ENCODE measurements at regions not wholly inside any gene's neighbourhood (a gene's known extent, or its start where the extent isn't known, plus 50 kb on each side); places are given as distances from the start of the nearest gene placed in this dataset.
"Not testable (repeated sequence)": the region's sequence is repeated elsewhere in the genome, so short reads cannot be mapped to it uniquely, and the experiment has no call there.

DNA sequence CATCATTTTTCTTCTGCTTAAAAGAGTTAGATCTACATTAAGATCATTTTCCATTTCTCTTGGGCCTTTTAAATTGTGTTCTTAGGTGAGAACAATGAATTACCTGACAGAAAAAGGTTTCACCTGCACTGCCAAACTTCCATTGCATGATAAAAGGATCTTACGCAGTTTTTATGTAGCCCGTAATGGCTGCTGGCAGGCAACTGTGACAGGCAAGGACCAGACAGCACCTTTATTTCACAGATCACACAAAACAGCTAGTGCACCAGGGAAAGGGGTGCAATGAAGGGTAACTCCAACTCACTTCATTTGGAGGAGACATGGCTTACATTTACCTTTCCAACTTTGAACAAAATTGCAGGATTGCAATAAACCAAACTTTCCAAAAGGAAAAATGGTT, 159.8 kb downstream of the SLITRK1 start:
- no peak for DNase-seq

DNA sequence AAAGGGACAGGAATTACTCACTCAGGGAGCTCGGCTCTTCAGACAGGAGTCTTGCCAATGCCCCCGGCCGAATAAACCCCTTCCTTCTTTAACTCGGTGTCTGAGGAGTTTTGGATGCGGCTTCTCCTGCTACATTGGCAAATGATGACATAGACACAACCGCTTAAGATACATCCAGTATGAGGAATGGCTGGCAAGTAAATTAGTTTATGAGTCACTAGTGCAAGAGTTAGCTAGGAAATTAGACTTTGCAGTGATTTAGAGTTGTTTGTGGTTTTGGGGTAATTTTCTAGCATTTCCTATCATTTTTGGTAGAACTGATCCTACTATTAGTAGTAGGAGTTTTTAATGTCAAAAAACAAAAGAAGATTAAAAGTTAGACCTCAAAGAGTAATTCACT, 166.2 kb downstream of the SLITRK1 start:
- DNase-seq = no peak

DNA sequence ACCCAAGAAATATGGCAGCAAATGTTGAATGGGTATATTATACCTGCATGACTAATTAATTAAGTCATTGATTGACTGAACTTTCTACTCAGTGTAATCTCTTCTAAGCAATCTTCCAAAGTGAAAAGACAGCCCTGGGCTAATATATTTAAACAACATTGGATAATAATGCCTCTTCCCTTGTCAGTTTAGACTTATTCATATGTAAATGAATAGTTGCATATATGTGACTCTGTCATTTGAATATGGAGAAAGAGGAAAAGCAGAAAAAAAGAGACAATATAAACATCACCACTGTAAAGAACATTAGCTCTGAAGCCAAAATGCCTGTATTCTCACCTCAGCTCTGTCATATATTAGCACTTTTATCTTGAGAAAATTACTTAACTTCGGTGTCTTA, 168.0 kb downstream of the SLITRK1 start:
- no peak for DNase-seq

DNA sequence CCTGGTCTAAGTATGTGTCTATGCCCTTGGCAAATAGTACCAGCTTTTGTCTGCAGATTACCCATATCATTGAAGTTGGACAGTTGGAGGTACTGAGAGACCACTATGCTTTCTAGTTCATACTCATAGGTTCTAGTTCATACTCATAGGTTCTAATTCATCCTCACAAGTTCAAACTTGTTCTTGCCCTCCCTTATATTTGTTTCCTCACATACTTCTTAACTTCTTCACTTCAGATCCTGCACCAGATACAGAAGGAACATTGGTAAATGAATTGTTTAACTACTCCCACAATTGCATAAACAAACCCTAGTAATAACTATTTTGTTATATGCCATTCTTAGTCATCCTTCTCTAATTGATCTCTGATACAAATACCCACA, 172.2 kb downstream of the SLITRK1 start:
- DNase-seq = no peak

DNA sequence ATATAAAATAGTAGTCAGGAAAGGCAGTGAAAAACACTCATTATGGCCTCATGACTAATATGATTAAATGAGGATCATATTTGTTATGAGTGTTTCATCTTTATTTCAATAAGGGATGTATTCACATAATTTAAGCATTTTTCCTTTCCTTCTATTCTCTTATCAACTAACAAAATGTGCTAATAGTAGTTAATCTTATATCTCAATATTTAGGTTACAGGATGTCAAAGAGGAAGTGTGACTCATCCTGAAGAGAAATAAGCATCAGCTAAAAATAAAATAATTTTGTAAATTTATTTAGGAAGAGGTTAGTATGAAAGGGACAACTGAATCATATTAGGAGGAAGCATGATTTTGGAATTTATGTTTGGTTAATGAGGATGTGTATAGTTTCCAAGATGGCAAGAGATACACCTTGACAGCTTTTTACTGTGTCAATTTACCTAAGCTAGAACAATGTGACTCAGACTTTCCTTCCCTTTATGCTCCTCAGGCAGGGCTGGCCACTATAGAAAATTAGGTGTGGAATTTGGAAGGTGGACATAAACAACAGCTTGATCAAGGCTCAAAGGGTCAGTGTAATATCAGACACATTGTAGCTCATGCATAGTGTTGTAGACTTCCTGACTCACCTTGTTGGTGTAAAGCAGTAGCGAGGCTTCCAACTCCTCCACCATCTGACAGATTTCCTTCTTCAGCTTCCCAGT, 172.7 kb downstream of the SLITRK1 start:
- no peak for DNase-seq

- DNase-seq = no peak
Observed at GRCh38 chr13:83702021-83702420, 180.3 kb downstream of the SLITRK1 start.

DNA sequence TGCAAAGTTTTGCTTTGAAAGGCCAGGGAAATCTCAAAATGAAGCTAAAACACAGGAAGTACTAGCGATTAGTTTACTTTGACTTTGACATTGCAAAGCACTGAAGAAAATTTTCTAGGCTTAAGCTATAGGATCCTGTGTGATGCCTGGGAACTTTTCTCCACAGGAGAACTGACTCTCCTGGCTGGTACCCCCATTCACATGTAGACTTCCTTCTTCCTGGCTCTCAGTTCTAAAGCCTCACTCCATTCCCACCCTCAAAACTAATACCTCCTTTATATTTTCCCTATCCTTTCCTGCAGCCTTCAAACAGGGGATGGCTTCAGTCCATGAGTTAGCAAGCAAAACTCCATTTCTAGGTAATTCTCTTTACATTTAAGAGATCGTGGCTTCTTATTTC, 189.5 kb downstream of the SLITRK1 start:
- no peak for DNase-seq

GRCh38 chr13:83691966-83692365, 190.3 kb downstream of the SLITRK1 start:
- DNase-seq = no peak

- DNase-seq = no peak
Observed at GRCh38 chr13:83681547-83681946, 200.7 kb downstream of the SLITRK1 start.

GRCh38 chr13:83677985-83678384, 204.3 kb downstream of the SLITRK1 start:
- DNase-seq = no peak

GRCh38 chr13:83672612-83673011, 209.7 kb downstream of the SLITRK1 start:
- no peak for DNase-seq

DNA sequence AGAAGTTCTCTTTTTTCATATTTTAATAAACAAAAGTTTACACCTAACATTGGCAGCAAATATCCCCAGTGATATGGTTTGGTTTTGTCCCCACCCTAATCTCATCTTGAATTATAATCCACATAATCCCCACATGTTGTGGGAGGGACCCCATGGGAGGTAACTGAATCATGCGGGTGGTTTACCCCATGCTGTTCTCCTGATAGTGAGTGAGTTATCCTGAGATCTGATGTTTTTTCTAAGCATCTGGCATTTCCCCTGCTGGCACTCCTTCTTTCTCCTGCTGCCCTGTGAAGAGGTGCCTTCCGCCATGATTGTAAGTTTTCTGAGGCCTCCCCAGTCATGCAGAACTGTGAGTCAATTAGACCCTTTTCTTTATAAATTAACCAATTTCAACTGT, 214.7 kb downstream of the SLITRK1 start:
- no peak for DNase-seq

- no peak for DNase-seq
Observed at GRCh38 chr13:83666141-83666540, 216.1 kb downstream of the SLITRK1 start.

GRCh38 chr13:83657281-83657680, 225.0 kb downstream of the SLITRK1 start:
- no peak for DNase-seq

DNA sequence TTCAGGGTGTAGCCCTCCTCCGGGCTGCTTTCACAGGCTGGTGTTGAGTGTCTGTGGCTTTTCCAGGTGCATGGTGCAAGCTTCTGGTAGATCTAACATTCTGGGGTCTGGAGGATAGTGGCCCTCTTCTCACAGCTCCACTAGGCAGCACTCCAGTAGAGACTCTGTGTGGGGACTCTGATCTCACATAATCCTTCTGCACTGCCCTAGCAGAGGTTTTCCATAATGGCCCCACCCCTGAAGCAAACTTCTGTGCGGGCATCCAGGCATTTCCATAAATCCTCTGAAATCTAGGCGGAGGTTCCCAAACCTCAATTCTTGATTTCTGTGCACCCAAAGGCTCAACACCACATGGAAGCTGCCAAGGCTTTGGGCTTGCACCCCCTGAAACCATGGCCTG, 239.7 kb downstream of the SLITRK1 start:
- DNase-seq = not testable (repeated sequence)

- no peak for DNase-seq
Observed at GRCh38 chr13:83634601-83635000, 247.7 kb downstream of the SLITRK1 start.

- no peak for DNase-seq
Observed at GRCh38 chr13:83633746-83634145, 248.5 kb downstream of the SLITRK1 start.

- no peak for DNase-seq
Observed at GRCh38 chr13:83622422-83622784, 259.9 kb downstream of the SLITRK1 start.

- DNase-seq = no peak
Observed at GRCh38 chr13:83621765-83622421, 260.4 kb downstream of the SLITRK1 start.

DNA sequence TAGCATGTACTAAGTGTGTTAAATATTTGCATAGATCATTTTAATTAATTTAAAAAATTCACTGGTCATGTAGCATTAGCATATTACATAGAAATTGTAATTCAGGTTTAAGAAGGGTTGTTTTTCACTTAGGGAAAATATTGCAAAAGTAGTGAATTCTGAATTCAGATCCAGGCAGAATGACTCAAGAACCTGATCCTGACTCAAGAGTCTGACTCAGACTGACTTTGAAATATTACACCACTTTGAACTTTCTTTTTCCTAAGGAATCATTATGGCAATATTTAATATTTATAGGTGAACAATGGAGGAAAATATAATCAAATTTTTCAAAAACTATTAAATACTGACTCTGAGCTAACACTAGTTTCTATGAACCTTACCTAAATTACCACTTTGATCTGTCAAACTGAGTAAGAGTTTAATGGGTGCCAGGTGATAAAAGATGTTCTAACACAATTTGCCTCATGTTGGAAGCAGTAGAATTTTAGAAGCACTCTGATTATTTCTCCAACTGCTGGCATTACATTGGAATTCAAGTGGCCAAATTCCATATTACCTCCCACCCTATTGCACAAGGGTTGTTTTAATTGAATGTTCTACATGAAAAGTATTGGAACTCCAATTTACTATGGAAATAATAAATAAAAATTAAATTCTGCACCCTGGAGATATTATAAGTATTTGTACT, 261.6 kb downstream of the SLITRK1 start:
- no peak for DNase-seq

DNA sequence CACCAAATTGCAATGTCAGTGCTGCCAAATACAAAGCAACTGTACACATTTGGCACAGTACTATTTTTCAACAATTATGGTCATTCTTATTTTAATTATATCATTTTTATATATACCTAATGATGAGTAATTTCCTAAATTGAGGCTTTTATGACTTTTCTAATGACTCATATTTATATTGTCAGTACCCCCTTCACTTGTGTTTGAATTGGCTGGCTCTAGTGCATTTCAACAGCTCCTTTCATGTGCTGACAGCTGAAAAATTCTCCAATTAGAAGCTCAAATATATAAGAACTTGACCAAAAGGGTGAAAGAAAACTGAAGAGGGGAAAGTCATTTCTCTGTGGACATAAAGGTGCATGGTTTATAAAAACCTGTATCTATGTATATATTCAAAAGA, 263.3 kb downstream of the SLITRK1 start:
- no peak for DNase-seq

DNA sequence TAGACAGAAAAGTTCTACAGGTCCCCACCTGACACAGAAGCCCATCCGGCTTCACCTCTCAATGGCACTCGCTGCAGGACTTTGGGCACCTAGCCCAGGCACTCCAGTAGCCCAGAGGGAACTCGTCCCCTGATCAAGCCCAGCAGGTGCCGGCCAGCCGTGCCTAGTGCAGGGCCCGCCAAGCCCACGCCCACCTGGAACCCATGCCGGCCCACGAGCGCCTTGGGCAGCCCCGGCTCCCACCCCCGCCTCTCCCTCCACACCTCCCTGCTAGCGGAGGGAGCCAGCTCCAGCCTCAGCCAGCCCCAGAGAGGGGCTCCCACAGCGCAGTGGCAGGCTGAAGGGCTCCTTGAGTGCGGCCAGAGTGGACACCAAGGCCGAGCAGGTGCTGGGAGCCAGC, 268.8 kb downstream of the SLITRK1 start:
- DNase-seq = no peak

- DNase-seq = no peak
Observed at GRCh38 chr13:83601539-83601938, 280.7 kb downstream of the SLITRK1 start.

DNA sequence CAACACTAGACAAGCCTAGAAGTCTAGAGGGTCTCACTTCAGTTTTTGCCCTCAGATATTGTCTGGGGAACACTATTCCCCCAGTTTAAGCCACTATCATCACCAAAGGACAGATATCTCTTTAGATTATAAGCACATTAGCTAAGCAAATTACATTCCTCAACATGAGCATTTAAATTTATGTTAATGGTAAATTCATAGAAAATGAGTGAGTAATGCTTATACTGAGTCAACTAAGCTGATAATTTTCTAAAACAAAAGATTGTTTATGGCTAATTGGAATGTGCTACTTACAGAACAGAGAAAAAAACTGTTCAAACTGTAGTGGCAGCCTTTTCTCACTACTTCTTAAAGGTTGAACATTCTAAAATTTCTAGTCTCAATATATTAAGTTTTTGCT, 290.2 kb downstream of the SLITRK1 start:
- DNase-seq = no peak

All from OCI-M1 (cell line).